Stimulated activated CD4-positive, alpha-beta T cell treated with anti-CD3 and anti-CD28 coated beads, TNF-alpha, amount 100 ng/mL, for 24 hours (primary cell): ENCODE measurements at regions not wholly inside any gene's neighbourhood (a gene's known extent, or its start where the extent isn't known, plus 50 kb on each side); places are given as distances from the start of the nearest gene placed in this dataset.
A peak's percentile ranks its signal among the peaks of the same experiment; 100 is the strongest.
"Not testable (repeated sequence)": the region's sequence is repeated elsewhere in the genome, so short reads cannot be mapped to it uniquely, and the experiment has no call there.

Source experiments
- DNase-seq, 3 experiments: peaks; one replicate each; pipeline ENCODE4 v3.0.0-alpha.2; 2020; ENCODE audit warnings: low read depth in 3 of 3

GRCh38 chr18:9017167-9017904, 85.2 kb upstream of the NDUFV2 start:
- DNase-seq: peak; percentile 55 to 82 (median 65)

GRCh38 chr18:9017905-9018227, 84.6 kb upstream of the NDUFV2 start:
- no peak for DNase-seq

GRCh38 chr18:9019135-9019534, 83.4 kb upstream of the NDUFV2 start:
- no peak for DNase-seq

GRCh38 chr18:9020221-9020620, 82.3 kb upstream of the NDUFV2 start:
- no peak for DNase-seq

- no peak for DNase-seq
These were observed 81.0 kb upstream of the NDUFV2 start for GRCh38 chr18:9021458-9021857.

- no peak for DNase-seq
These were observed 79.9 kb upstream of the NDUFV2 start for GRCh38 chr18:9022397-9023155.

GRCh38 chr18:9024031-9024646, 78.4 kb upstream of the NDUFV2 start:
- DNase-seq: not testable (repeated sequence)

GRCh38 chr18:9025091-9025838, 77.2 kb upstream of the NDUFV2 start:
- DNase-seq: no peak

- DNase-seq: no peak
These were observed 73.4 kb upstream of the NDUFV2 start for GRCh38 chr18:9029131-9029530.

GRCh38 chr18:9032519-9032918, 70.0 kb upstream of the NDUFV2 start:
- no peak for DNase-seq

- DNase-seq: no peak
These were observed 64.1 kb upstream of the NDUFV2 start for GRCh38 chr18:9038277-9038871.

GRCh38 chr18:9039441-9040071, 62.9 kb upstream of the NDUFV2 start:
- DNase-seq: no peak

- DNase-seq: no peak
These were observed 59.6 kb upstream of the NDUFV2 start for GRCh38 chr18:9042766-9043481.

- DNase-seq: no peak
These were observed 58.9 kb upstream of the NDUFV2 start for GRCh38 chr18:9043581-9043980.

GRCh38 chr18:9047715-9048114, 54.8 kb upstream of the NDUFV2 start:
- no peak for DNase-seq

GRCh38 chr18:9048236-9048635, 54.3 kb upstream of the NDUFV2 start:
- no peak for DNase-seq

GRCh38 chr18:9048808-9049494, 53.5 kb upstream of the NDUFV2 start:
- DNase-seq: no peak

- no peak for DNase-seq
These were observed 53.0 kb upstream of the NDUFV2 start for GRCh38 chr18:9049495-9049809.

GRCh38 chr18:9050628-9051284, 51.7 kb upstream of the NDUFV2 start:
- DNase-seq: not testable (repeated sequence)
